NT2/D1 (cell line): ENCODE measurements at regions not wholly inside any gene's neighbourhood (a gene's known extent, or its start where the extent isn't known, plus 50 kb on each side); places are given as distances from the start of the nearest gene placed in this dataset.

Source experiments
- SUZ12 ChIP-seq: IDR thresholded peaks from 2 replicates; pipeline ENCODE4 v1.6.1; 2011; ENCODE audit not compliant: insufficient read length, insufficient read depth; ENCODE audit errors: extremely low read depth
- YY1 ChIP-seq: IDR thresholded peaks from 2 replicates; pipeline ENCODE4 v1.6.1; 2011; ENCODE audit not compliant: insufficient read length, insufficient read depth
- ZNF274 ChIP-seq: IDR thresholded peaks from 2 replicates; pipeline ENCODE4 v1.6.1; 2011; ENCODE audit warnings: mild to moderate bottlenecking, low read depth, low read length

DNA sequence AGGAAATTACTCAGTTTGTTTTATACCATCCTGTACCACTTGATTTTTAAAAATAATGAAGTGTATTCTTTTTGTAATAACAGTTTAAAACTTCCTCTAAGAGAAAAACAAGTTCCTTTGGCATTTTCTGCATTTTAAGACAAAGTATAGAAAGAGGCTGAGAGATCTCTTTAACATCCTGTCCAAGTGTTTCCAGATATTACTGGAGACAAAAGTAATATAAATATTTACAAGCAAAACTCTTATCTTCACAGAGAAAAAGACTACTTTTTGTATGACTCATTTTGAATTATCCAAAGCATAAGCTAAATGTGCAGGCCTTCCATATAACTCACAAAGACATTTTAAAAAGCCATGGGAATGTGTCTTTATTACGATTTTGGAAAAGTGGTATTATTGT is 221.1 kb downstream of the RDH14 start:
- TF ChIP-seq YY1 (no peak), ZNF274 (no peak), SUZ12 (no peak)
